ENCODE measurements at regions not wholly inside any gene's neighbourhood (a gene's known extent, or its start where the extent isn't known, plus 50 kb on each side); places are given as distances from the start of the nearest gene placed in this dataset.
"Not testable (repeated sequence)": the region's sequence is repeated elsewhere in the genome, so short reads cannot be mapped to it uniquely, and the experiment has no call there.

- no peak for DNase-seq
Measured at GRCh38 chr15:31221936-31222515, 104.6 kb upstream of the KLF13 start.

DNA sequence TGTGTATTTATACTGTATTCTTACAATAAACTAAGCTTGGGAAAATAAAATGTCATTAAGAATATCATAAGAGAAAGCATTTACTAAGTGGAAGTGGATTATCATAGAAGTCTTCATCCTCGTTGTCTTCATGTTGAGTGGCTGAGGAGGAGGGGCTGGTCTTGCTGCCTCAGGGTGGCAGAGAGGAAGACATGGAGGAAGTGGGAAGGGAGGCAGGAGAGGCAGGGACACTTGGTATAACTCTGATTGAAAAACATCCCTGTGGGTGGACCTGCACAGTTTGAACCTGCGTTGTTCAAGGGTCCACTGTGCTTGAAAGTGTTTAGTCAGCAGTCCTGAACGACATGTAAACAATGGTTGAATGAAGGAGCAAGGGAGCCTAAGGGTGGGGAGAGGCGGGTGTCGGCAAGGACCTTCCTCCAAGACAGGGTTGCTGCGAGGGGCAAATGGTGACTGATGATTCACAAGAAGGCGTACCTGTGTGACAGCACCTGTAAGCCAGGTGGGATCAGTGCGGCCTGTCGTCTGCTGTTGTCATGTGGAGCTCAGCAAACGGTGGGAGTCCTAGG, 103.8 kb upstream of the KLF13 start:
- no peak for DNase-seq

GRCh38 chr15:31223478-31224350, 102.9 kb upstream of the KLF13 start:
- no peak for DNase-seq

GRCh38 chr15:31224661-31225060, 102.0 kb upstream of the KLF13 start:
- DNase-seq, result not testable (repeated sequence)

DNA sequence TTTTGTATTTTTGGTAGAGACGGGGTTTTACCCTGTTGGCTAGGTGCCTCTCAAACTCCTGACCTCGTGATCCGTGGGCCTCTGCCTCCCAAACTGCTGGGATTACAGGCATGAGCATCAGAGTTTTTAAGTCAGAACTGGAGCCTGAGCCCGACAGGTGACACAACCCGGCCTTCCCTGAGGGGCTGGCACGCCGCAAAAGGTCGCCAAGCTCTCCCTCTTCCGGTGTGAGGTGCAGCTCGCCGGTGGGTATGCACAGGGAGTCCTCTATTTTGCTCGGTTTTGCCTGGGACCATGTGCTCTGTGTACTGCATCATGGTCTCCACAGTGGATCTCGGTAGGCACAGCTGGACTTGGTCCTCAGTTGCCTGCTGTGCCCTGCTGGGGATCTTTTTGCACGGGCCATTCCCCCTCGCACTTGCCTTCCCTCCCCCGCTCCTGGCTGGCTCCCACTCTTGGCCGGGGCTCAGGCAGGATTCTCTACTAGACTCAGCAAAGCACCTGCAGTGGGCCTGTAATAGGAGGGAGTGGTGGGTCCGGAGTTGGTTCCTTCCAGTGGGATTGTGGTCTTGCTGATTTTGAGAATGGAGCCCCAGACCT, 101.2 kb upstream of the KLF13 start:
- DNase-seq, result no peak

DNA sequence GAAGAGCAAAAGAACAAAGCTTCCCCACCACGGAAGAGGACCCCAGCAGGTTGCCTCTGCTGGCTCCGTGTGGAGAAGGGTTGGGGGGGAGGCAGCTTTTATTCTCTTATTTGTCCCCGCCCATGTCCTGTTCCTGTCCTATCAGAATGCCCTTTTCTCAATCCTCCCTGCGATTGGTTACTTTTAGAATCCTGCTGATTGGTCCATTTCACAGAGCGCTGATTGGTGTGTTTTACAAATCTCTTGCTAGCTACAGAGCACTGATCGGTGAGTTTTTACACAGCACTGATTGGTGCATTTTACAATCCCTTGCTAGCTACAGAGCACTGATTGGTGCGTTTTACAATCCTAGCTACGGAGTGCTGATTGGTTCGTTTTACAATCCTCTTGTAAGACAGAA, 100.6 kb upstream of the KLF13 start:
- DNase-seq, result no peak

GRCh38 chr15:31227235-31227634, 99.4 kb upstream of the KLF13 start:
- no peak for DNase-seq

DNA sequence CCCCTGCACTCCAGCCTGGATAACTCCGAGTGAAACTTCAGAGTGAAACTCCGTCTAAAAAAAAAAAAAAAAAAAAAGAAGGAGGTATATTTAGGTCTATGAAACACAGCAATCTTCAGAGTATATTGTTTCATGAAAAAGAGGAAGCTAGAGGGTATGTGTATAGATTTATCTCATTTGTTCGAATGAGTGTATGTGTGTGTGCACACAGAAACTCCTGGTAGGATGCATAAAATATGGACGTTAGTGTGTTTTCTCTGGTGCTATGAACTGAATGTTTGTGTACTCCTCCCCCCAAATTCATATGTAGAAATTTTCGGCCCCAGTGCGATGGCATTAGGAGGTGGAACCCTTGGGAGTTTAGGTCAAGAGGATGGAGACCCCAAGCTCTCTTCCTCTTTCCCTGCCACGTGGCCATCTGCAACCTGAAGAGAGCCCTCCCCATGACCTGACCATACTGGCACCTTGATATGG, 98.6 kb upstream of the KLF13 start:
- DNase-seq, result no peak

- DNase-seq, result no peak
Measured at GRCh38 chr15:31228980-31229826, 97.4 kb upstream of the KLF13 start.

- DNase-seq, result no peak
Measured at GRCh38 chr15:31230630-31231485, 95.8 kb upstream of the KLF13 start.

- no peak for DNase-seq
Measured at GRCh38 chr15:31234815-31235214, 91.8 kb upstream of the KLF13 start.

GRCh38 chr15:31235311-31236183, 91.1 kb upstream of the KLF13 start:
- no peak for DNase-seq

DNA sequence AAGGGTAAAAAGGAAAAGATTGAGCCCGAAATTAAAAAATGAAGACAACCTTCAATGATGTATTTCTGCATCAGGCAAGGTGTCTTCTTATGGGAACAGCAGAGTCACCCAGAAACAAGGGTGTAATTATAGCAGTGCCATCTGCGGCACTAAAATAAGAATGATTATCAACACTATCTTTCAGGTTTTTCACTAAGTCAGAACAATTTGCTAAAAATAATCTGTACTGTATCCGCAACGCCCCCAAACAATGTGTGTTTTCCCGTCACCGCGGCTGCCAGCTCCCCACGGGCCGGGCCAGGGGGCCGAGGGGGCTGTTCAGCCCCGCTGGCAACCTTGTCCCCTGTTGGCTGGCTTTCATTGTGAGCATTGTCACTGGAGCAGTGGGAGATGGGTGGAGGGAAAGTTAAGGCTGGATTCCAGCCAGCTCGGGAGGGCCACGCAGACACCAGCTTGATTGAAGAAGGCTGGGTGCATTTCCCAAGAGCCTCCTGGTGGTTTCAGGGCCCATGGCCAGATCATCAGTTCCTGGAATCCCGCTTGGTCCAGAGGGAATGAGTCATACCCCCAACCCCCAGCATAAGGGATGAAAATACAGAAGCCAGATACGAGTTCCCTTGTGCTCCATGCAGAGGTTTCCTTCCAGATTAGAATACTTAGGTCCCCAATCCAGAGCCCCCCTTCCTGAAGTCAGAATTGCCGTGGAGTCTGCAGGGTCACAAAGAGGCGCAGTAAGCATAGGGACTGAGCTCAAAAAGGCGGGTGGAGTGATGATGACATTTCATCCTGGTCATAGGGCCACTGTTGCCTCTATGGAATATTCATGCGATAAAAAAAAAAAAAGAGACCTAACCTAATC, 90.2 kb upstream of the KLF13 start:
- no peak for DNase-seq

GRCh38 chr15:31237043-31237324, 89.7 kb upstream of the KLF13 start:
- no peak for DNase-seq

DNA sequence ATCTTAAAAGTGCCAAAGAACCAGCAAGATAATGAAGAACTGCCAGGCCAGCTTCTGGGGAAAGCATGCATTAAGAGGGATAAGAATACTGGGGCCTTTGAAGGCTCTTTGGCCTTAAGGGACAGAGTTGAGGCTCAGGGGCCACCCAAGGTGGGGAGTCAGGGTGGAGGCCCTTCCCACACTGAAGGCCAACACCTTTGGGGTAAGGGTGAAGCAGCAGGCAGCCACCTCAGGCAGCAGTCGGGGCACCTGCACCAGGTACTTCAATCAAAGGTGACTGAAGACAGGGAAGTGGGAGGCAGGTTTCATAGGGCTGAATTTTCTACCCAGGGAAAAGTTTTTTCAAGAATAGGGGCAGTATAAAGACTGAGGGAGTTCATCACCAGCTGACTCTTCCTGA, 87.7 kb upstream of the KLF13 start:
- DNase-seq, result no peak

GRCh38 chr15:31239409-31239808, 87.2 kb upstream of the KLF13 start:
- DNase-seq, result no peak

- DNase-seq, result no peak
Measured at GRCh38 chr15:31241888-31242522, 84.6 kb upstream of the KLF13 start.

- no peak for DNase-seq
Measured at GRCh38 chr15:31243895-31244294, 82.7 kb upstream of the KLF13 start.

GRCh38 chr15:31245135-31245689, 81.4 kb upstream of the KLF13 start:
- no peak for DNase-seq
